ENCODE measurements at regions not wholly inside any gene's neighbourhood (a gene's known extent, or its start where the extent isn't known, plus 50 kb on each side); places are given as distances from the start of the nearest gene placed in this dataset.

- Histone ChIP-seq H3K27ac (ENCODE audit: insufficient read depth in 1 of 2, low read depth in 1 of 2, low read length in 2 of 2, poor library complexity in 1 of 2, severe bottlenecking in 2 of 2) (no peak overlapping the region), H3K36me3 (ENCODE audit: control insufficient read depth in 4 of 4, insufficient read depth in 4 of 4, low read length in 3 of 4) (no peaks in the 10 kb centered on the region), H3K27me3 (replicated peaks in 2 of 5; ENCODE audit: control insufficient read depth in 4 of 5, insufficient read depth in 5 of 5, low read length in 4 of 5) (no peaks in the 10 kb centered on the region), H3K9me3 (ENCODE audit: control extremely low read depth in 1 of 5, control insufficient read depth in 4 of 5, insufficient read depth in 2 of 5, low read depth in 1 of 5, low read length in 4 of 5) (no peaks in the 10 kb centered on the region), H3K4me3 (ENCODE audit: control insufficient read depth in 1 of 7, extremely low read depth in 1 of 7, insufficient read depth in 4 of 7, low read depth in 2 of 7, low read length in 6 of 7) (no peak overlapping the region), H3K4me1 (ENCODE audit: control extremely low read depth in 1 of 4, control insufficient read depth in 4 of 4, insufficient read depth in 4 of 4, low read length in 3 of 4) (no peaks in the 10 kb centered on the region)
- WGBS (ENCODE audit: insufficient coverage) = 96% methylated on average over 4 of the region's 6 CpGs
- ChIA-PET POLR2A (no interaction called here), CTCF (interaction anchor here (0.6 kb wide), 1 partner anchor 114 kb away, joined by 3 read pairs; no protein-coding TSS in a partner anchor)
- no peak for DNase-seq
Observed at GRCh38 chr14:86540636-86541247, 1010.8 kb downstream of the FLRT2 start.

GRCh38 chr14:86539361-86540070 lies 1009.6 kb downstream of the FLRT2 start:
- POLR2A ChIA-PET = interaction anchor here (0.6 kb wide), 1 partner anchor 778 kb away, joined by 4 read pairs; no protein-coding TSS in a partner anchor

GRCh38 chr14:86533834-86534233 lies 1003.9 kb downstream of the FLRT2 start:
- no peaks in the 10 kb centered on the region for H3K36me3 ChIP-seq (ENCODE audit: control insufficient read depth in 4 of 4, insufficient read depth in 4 of 4, low read length in 3 of 4)
- ChIA-PET POLR2A (no interaction called here), CTCF (no interaction called here)
- no peak overlapping the region for H3K27ac ChIP-seq (ENCODE audit: insufficient read depth in 1 of 2, low read depth in 1 of 2, low read length in 2 of 2, poor library complexity in 1 of 2, severe bottlenecking in 2 of 2)
- H3K9me3 ChIP-seq (ENCODE audit: control extremely low read depth in 1 of 5, control insufficient read depth in 4 of 5, insufficient read depth in 2 of 5, low read depth in 1 of 5, low read length in 4 of 5) = peaks cover 0 to 1% (median 0%) of the 10 kb centered on the region in 5 experiments
- no peaks in the 10 kb centered on the region for H3K4me1 ChIP-seq (ENCODE audit: control extremely low read depth in 1 of 4, control insufficient read depth in 4 of 4, insufficient read depth in 4 of 4, low read length in 3 of 4)
- WGBS (ENCODE audit: insufficient coverage) = 97% methylated on average over 4 of the region's 4 CpGs
- no peak for DNase-seq
- no peak overlapping the region for H3K4me3 ChIP-seq (ENCODE audit: control insufficient read depth in 1 of 7, extremely low read depth in 1 of 7, insufficient read depth in 4 of 7, low read depth in 2 of 7, low read length in 6 of 7)
- H3K27me3 ChIP-seq (replicated peaks in 2 of 5; ENCODE audit: control insufficient read depth in 4 of 5, insufficient read depth in 5 of 5, low read length in 4 of 5) = no peaks in the 10 kb centered on the region

More at GRCh38 chr14:86539361-86540070, 1009.6 kb downstream of the FLRT2 start:
- Histone ChIP-seq H3K9me3 (ENCODE audit: control extremely low read depth in 1 of 5, control insufficient read depth in 4 of 5, insufficient read depth in 2 of 5, low read depth in 1 of 5, low read length in 4 of 5) (no peaks in the 10 kb centered on the region), H3K27ac (ENCODE audit: insufficient read depth in 1 of 2, low read depth in 1 of 2, low read length in 2 of 2, poor library complexity in 1 of 2, severe bottlenecking in 2 of 2) (no peak overlapping the region), H3K4me1 (ENCODE audit: control extremely low read depth in 1 of 4, control insufficient read depth in 4 of 4, insufficient read depth in 4 of 4, low read length in 3 of 4) (no peaks in the 10 kb centered on the region), H3K27me3 (replicated peaks in 2 of 5; ENCODE audit: control insufficient read depth in 4 of 5, insufficient read depth in 5 of 5, low read length in 4 of 5) (no peaks in the 10 kb centered on the region), H3K4me3 (ENCODE audit: control insufficient read depth in 1 of 7, extremely low read depth in 1 of 7, insufficient read depth in 4 of 7, low read depth in 2 of 7, low read length in 6 of 7) (no peak overlapping the region), H3K36me3 (ENCODE audit: control insufficient read depth in 4 of 4, insufficient read depth in 4 of 4, low read length in 3 of 4) (no peaks in the 10 kb centered on the region)
- CTCF ChIA-PET = no interaction called here
- 100% methylated on average over 1 of the region's 2 CpGs for WGBS (ENCODE audit: insufficient coverage)
- DNase-seq = no peak

- Histone ChIP-seq H3K27me3 (replicated peaks in 2 of 5; ENCODE audit: control insufficient read depth in 4 of 5, insufficient read depth in 5 of 5, low read length in 4 of 5) (no peaks in the 10 kb centered on the region), H3K4me1 (ENCODE audit: control extremely low read depth in 1 of 4, control insufficient read depth in 4 of 4, insufficient read depth in 4 of 4, low read length in 3 of 4) (no peaks in the 10 kb centered on the region), H3K4me3 (ENCODE audit: control insufficient read depth in 1 of 7, extremely low read depth in 1 of 7, insufficient read depth in 4 of 7, low read depth in 2 of 7, low read length in 6 of 7) (no peak overlapping the region), H3K9me3 (ENCODE audit: control extremely low read depth in 1 of 5, control insufficient read depth in 4 of 5, insufficient read depth in 2 of 5, low read depth in 1 of 5, low read length in 4 of 5) (peaks cover 0 to 1% (median 0%) of the 10 kb centered on the region in 5 experiments), H3K36me3 (ENCODE audit: control insufficient read depth in 4 of 4, insufficient read depth in 4 of 4, low read length in 3 of 4) (no peaks in the 10 kb centered on the region), H3K27ac (ENCODE audit: insufficient read depth in 1 of 2, low read depth in 1 of 2, low read length in 2 of 2, poor library complexity in 1 of 2, severe bottlenecking in 2 of 2) (no peak overlapping the region)
- ChIA-PET CTCF (no interaction called here), POLR2A (no interaction called here)
- DNase-seq = no peak
Observed at GRCh38 chr14:86532219-86532618, 1002.3 kb downstream of the FLRT2 start.

GRCh38 chr14:86530457-86530856 lies 1000.5 kb downstream of the FLRT2 start:
- H3K4me3 ChIP-seq (ENCODE audit: control insufficient read depth in 1 of 7, extremely low read depth in 1 of 7, insufficient read depth in 4 of 7, low read depth in 2 of 7, low read length in 6 of 7) = no peak overlapping the region
- H3K36me3 ChIP-seq (ENCODE audit: control insufficient read depth in 4 of 4, insufficient read depth in 4 of 4, low read length in 3 of 4) = no peaks in the 10 kb centered on the region
- no peak for DNase-seq
- no peak overlapping the region for H3K27ac ChIP-seq (ENCODE audit: insufficient read depth in 1 of 2, low read depth in 1 of 2, low read length in 2 of 2, poor library complexity in 1 of 2, severe bottlenecking in 2 of 2)
- ChIA-PET CTCF (no interaction called here), POLR2A (no interaction called here)
- no peaks in the 10 kb centered on the region for H3K4me1 ChIP-seq (ENCODE audit: control extremely low read depth in 1 of 4, control insufficient read depth in 4 of 4, insufficient read depth in 4 of 4, low read length in 3 of 4)
- H3K9me3 ChIP-seq (ENCODE audit: control extremely low read depth in 1 of 5, control insufficient read depth in 4 of 5, insufficient read depth in 2 of 5, low read depth in 1 of 5, low read length in 4 of 5) = peaks cover 0 to 1% (median 0%) of the 10 kb centered on the region in 5 experiments
- H3K27me3 ChIP-seq (replicated peaks in 2 of 5; ENCODE audit: control insufficient read depth in 4 of 5, insufficient read depth in 5 of 5, low read length in 4 of 5) = no peaks in the 10 kb centered on the region
- 85% methylated on average over 2 of the region's 4 CpGs for WGBS (ENCODE audit: insufficient coverage)

- Histone ChIP-seq H3K36me3 (ENCODE audit: control insufficient read depth in 4 of 4, insufficient read depth in 4 of 4, low read length in 3 of 4) (no peaks in the 10 kb centered on the region), H3K27me3 (replicated peaks in 2 of 5; ENCODE audit: control insufficient read depth in 4 of 5, insufficient read depth in 5 of 5, low read length in 4 of 5) (no peaks in the 10 kb centered on the region), H3K27ac (ENCODE audit: insufficient read depth in 1 of 2, low read depth in 1 of 2, low read length in 2 of 2, poor library complexity in 1 of 2, severe bottlenecking in 2 of 2) (no peak overlapping the region), H3K9me3 (ENCODE audit: control extremely low read depth in 1 of 5, control insufficient read depth in 4 of 5, insufficient read depth in 2 of 5, low read depth in 1 of 5, low read length in 4 of 5) (peaks cover 0 to 1% (median 0%) of the 10 kb centered on the region in 5 experiments), H3K4me1 (ENCODE audit: control extremely low read depth in 1 of 4, control insufficient read depth in 4 of 4, insufficient read depth in 4 of 4, low read length in 3 of 4) (no peaks in the 10 kb centered on the region), H3K4me3 (ENCODE audit: control insufficient read depth in 1 of 7, extremely low read depth in 1 of 7, insufficient read depth in 4 of 7, low read depth in 2 of 7, low read length in 6 of 7) (no peak overlapping the region)
- ChIA-PET CTCF (interaction anchor here (1.7 kb wide), 1 partner anchor 10 kb away, joined by 4 read pairs; no protein-coding TSS in a partner anchor), POLR2A (no interaction called here)
- no peak for DNase-seq
Observed at GRCh38 chr14:86527312-86527711, 997.4 kb downstream of the FLRT2 start.

GRCh38 chr14:86525673-86526072 lies 995.7 kb downstream of the FLRT2 start:
- Histone ChIP-seq H3K36me3 (ENCODE audit: control insufficient read depth in 4 of 4, insufficient read depth in 4 of 4, low read length in 3 of 4) (no peaks in the 10 kb centered on the region), H3K27me3 (replicated peaks in 2 of 5; ENCODE audit: control insufficient read depth in 4 of 5, insufficient read depth in 5 of 5, low read length in 4 of 5) (no peaks in the 10 kb centered on the region), H3K27ac (ENCODE audit: insufficient read depth in 1 of 2, low read depth in 1 of 2, low read length in 2 of 2, poor library complexity in 1 of 2, severe bottlenecking in 2 of 2) (no peak overlapping the region), H3K4me1 (ENCODE audit: control extremely low read depth in 1 of 4, control insufficient read depth in 4 of 4, insufficient read depth in 4 of 4, low read length in 3 of 4) (no peaks in the 10 kb centered on the region), H3K9me3 (ENCODE audit: control extremely low read depth in 1 of 5, control insufficient read depth in 4 of 5, insufficient read depth in 2 of 5, low read depth in 1 of 5, low read length in 4 of 5) (peaks cover 0 to 1% (median 0%) of the 10 kb centered on the region in 5 experiments), H3K4me3 (ENCODE audit: control insufficient read depth in 1 of 7, extremely low read depth in 1 of 7, insufficient read depth in 4 of 7, low read depth in 2 of 7, low read length in 6 of 7) (no peak overlapping the region)
- no peak for DNase-seq
- ChIA-PET CTCF (no interaction called here), POLR2A (no interaction called here)
- 72% methylated on average over 2 of the region's 3 CpGs for WGBS (ENCODE audit: insufficient coverage)

All from common myeloid progenitor, CD34-positive (primary cell).